Myocyte (in vitro differentiated cells): ENCODE measurements at regions not wholly inside any gene's neighbourhood (a gene's known extent, or its start where the extent isn't known, plus 50 kb on each side); places are given as distances from the start of the nearest gene placed in this dataset.

ENCODE experiments used
- DNase-seq: peaks from one replicate; pipeline ENCODE4 v3.0.0-alpha.2; 2012; ENCODE audit warnings: low read depth

- DNase-seq = no peak
These were observed 56.8 kb downstream of the PPP1R3C start for GRCh38 chr10:91576096-91576545.

GRCh38 chr10:91575044-91575610 is 57.7 kb downstream of the PPP1R3C start:
- no peak for DNase-seq

DNA sequence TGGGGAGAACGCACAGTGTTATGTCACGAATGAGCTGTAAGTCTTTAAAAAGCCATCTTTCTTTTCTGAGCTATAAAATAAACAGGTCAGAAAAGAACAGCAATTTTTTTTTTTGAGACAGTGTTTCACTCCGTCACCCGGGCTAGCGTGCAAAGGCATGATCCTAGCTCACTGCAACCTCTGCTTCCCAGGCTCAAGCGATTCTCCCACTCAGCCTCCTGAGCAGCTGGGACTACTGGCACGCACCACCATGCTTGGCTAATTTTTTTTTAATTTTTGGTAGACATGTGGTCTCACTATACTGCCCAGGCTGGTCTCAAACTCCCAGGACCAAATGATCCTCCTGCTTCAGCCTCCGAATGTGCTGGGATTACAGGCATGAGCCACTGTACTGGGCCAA is 58.6 kb downstream of the PPP1R3C start:
- no peak for DNase-seq

- DNase-seq = no peak
These were observed 59.6 kb downstream of the PPP1R3C start for GRCh38 chr10:91573320-91573719.

GRCh38 chr10:91571671-91572070 is 61.2 kb downstream of the PPP1R3C start:
- no peak for DNase-seq

DNA sequence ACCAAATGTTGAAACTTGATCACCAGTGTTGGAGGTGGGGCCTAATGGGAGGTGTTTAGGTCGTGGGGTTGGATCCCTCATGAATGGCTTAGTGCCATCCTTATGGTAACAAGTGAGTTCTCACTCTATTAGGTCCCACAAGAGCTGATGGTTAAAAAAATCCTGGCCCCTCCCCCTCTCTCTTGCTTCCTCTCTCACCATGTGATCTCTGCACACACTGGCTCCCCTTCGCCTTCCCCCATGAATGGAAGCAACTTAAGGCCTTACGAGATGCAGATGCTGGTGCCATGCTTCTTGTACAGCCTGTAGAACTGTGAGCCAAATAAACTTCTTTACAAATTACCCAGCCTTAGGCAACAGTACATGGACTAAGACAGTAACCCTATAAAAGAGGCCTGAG is 62.7 kb downstream of the PPP1R3C start:
- no peak for DNase-seq

GRCh38 chr10:91569522-91569921 is 63.3 kb downstream of the PPP1R3C start:
- peak; percentile 43 for DNase-seq

- no peak for DNase-seq
These were observed 65.1 kb downstream of the PPP1R3C start for GRCh38 chr10:91567815-91568214.

GRCh38 chr10:91566115-91566514 is 66.8 kb downstream of the PPP1R3C start:
- no peak for DNase-seq

- no peak for DNase-seq
These were observed 67.6 kb downstream of the PPP1R3C start for GRCh38 chr10:91565226-91565625.

GRCh38 chr10:91564508-91564907 is 68.4 kb downstream of the PPP1R3C start:
- DNase-seq = no peak
